Tibial nerve (tissue), 4 donors: ENCODE measurements at regions not wholly inside any gene's neighbourhood (a gene's known extent, or its start where the extent isn't known, plus 50 kb on each side); places are given as distances from the start of the nearest gene placed in this dataset.

ENCODE experiments used
- DNase-seq, 2 donors: peaks; one replicate each; pipeline ENCODE4 v3.0.0-alpha.2; 2019; ENCODE audit warnings: low spot score in 2 of 2
- H3K27ac ChIP-seq, 4 donors: fragments of 200-600 bp; sonication (generic) in 3 of 4; one replicate each; pipeline ENCODE4 v1.5.1; 2017 to 2019; ENCODE audit warnings: mild to moderate bottlenecking in 1 of 4
- H3K27me3 ChIP-seq, 2 donors: fragments of 200-600 bp; sonication (generic) in 1 of 2; one replicate each; pipeline versions ENCODE4 v1.5.1 to v1.6.0; 2017 to 2019
- H3K36me3 ChIP-seq, 3 donors: fragments of 200-600 bp; sonication (generic); one replicate each; pipeline ENCODE4 v1.5.1; 2018 to 2019
- H3K4me1 ChIP-seq, 4 donors: fragments of 200-600 bp; sonication (generic) in 3 of 4; one replicate each; pipeline ENCODE4 v1.5.1; 2017 to 2019
- H3K4me3 ChIP-seq, 4 donors: fragments of 200-600 bp; sonication (generic) in 3 of 4; one replicate each; pipeline ENCODE4 v1.5.1; 2017 to 2019; ENCODE audit warnings: mild to moderate bottlenecking in 1 of 4, moderate library complexity in 1 of 4
- H3K9me3 ChIP-seq, 4 donors: fragments of 200-600 bp; sonication (generic) in 3 of 4; one replicate each; pipeline ENCODE4 v1.5.1; 2017 to 2019
- EP300 ChIP-seq, 2 donors: sonication (generic); formaldehyde crosslinking; IDR thresholded peaks; one replicate each; pipeline ENCODE4 v1.6.1; 2017; ENCODE audit warnings: antibody characterized with exemption in 2 of 2, mild to moderate bottlenecking in 1 of 2
- POLR2A ChIP-seq, 2 donors: fragments of 450-650 bp; IDR thresholded peaks; one replicate each; pipeline ENCODE4 v1.6.1; 2017; ENCODE audit warnings: antibody characterized with exemption in 2 of 2, mild to moderate bottlenecking in 2 of 2, moderate library complexity in 2 of 2
- WGBS, 2 donors: methylation state at CpG; one replicate each; pipeline ENCODE4 v1.1.5; 2018; 5-methylcytosine and 5-hydroxymethylcytosine counted together
- TF ChIP-seq, protein P1 (sequence below), 5 experiments: fragments of 200-600 bp in 3 of 5; fragments of 450-650 bp in 2 of 5; sonication (generic) in 3 of 5; IDR thresholded peaks; one replicate each; pipeline ENCODE4 v1.5.1; 2016 to 2019; ENCODE audit warnings: antibody characterized with exemption in 5 of 5, mild to moderate bottlenecking in 3 of 5, moderate library complexity in 2 of 5

DNA sequence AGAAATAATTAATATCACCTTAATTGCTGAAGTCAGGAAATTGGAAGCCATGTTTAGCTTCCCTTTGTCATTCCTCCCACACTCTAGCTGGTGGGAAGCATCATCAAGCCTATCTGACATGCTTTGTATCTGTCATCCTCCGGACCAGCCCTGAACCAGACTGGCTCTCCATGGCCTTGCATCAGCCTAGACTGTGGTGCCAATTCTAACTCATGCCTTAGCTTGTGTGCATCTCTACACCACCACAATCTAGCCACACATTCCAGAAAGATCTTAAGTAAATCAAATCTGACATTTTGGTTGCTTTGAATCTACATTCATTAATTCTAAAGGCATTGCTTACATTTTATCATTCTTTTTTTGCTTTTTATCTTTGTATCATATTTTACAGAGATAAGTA lies 196.4 kb upstream of the VSTM2A start:
- WGBS, 2 donors = 46 to 86% methylated on average over 1 of the region's 1 CpG
- H3K9me3 ChIP-seq = no peaks in the 10 kb centered on the region
- H3K27me3 ChIP-seq = no peaks in the 10 kb centered on the region
- H3K36me3 ChIP-seq = no peaks in the 10 kb centered on the region
- H3K4me1 ChIP-seq = no peaks in the 10 kb centered on the region
- no peak overlapping the region for H3K27ac ChIP-seq
- no peak overlapping the region for H3K4me3 ChIP-seq
- TF ChIP-seq EP300 (IDR thresholded peaks at IDR 0.05) (no peak), POLR2A (IDR thresholded peaks at IDR 0.05) (no peak)
- TF ChIP-seq, protein P1, sequence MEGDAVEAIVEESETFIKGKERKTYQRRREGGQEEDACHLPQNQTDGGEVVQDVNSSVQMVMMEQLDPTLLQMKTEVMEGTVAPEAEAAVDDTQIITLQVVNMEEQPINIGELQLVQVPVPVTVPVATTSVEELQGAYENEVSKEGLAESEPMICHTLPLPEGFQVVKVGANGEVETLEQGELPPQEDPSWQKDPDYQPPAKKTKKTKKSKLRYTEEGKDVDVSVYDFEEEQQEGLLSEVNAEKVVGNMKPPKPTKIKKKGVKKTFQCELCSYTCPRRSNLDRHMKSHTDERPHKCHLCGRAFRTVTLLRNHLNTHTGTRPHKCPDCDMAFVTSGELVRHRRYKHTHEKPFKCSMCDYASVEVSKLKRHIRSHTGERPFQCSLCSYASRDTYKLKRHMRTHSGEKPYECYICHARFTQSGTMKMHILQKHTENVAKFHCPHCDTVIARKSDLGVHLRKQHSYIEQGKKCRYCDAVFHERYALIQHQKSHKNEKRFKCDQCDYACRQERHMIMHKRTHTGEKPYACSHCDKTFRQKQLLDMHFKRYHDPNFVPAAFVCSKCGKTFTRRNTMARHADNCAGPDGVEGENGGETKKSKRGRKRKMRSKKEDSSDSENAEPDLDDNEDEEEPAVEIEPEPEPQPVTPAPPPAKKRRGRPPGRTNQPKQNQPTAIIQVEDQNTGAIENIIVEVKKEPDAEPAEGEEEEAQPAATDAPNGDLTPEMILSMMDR (IDR thresholded peaks at IDR 0.05) = no peak
- no peak for DNase-seq

DNA sequence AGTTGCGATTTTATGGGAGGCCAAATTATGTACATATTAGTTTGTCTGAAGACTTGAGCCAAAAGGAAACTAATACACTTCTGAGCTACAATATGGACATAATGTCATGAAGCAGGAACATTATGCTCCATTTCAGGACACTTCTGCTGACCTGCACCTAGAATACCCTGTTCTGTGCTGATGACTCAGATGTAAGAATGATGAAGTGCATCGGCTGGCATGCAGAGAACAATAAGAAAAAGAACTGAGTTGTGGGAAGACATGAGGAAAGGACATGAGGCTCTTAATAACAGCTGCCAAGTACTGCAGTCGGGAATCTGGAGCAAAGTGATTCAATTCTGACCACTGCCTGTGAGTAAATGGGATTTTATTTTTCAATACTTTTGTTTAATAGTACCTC lies 192.9 kb upstream of the VSTM2A start:
- no peaks in the 10 kb centered on the region for H3K27me3 ChIP-seq
- 53 to 56% methylated on average over 3 of the region's 3 CpGs for WGBS, 2 donors

DNA sequence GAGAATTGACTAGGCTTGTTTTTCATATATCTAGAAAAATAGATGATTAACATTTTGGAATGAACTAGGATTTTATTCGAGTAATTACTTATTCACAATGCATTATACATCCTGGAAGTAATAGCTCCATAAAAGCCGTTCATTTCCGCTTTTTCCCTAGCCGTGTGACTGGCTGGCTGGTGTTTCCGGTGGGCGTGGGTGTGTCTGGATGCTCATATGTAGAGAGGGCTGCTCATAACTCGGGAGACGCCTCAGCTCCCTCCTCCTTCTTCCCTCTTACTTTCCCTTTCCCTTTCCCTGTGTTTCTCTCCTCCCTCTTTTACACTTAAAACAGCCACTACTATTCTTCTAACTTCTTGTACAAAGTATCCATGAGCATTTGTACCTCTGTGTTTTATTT lies 187.7 kb upstream of the VSTM2A start:
- 65 to 72% methylated on average over 8 of the region's 8 CpGs for WGBS, 2 donors
- TF ChIP-seq POLR2A (IDR thresholded peaks at IDR 0.05) (no peak), EP300 (IDR thresholded peaks at IDR 0.05) (no peak)
- TF ChIP-seq, protein P1 (IDR thresholded peaks at IDR 0.05) = no peak
- Histone ChIP-seq H3K9me3 (no peaks in the 10 kb centered on the region), H3K4me3 (no peak overlapping the region), H3K27ac (no peak overlapping the region), H3K27me3 (no peaks in the 10 kb centered on the region), H3K4me1 (no peaks in the 10 kb centered on the region), H3K36me3 (no peaks in the 10 kb centered on the region)
- DNase-seq = no peak

More for the DNA sequence above, 192.9 kb upstream of the VSTM2A start:
- H3K4me1 ChIP-seq = no peaks in the 10 kb centered on the region
- no peak overlapping the region for H3K4me3 ChIP-seq
- no peak overlapping the region for H3K27ac ChIP-seq
- DNase-seq = no peak
- no peaks in the 10 kb centered on the region for H3K9me3 ChIP-seq
- TF ChIP-seq EP300 (IDR thresholded peaks at IDR 0.05) (no peak), POLR2A (IDR thresholded peaks at IDR 0.05) (no peak)
- TF ChIP-seq, protein P1 (IDR thresholded peaks at IDR 0.05) = no peak
- no peaks in the 10 kb centered on the region for H3K36me3 ChIP-seq

DNA sequence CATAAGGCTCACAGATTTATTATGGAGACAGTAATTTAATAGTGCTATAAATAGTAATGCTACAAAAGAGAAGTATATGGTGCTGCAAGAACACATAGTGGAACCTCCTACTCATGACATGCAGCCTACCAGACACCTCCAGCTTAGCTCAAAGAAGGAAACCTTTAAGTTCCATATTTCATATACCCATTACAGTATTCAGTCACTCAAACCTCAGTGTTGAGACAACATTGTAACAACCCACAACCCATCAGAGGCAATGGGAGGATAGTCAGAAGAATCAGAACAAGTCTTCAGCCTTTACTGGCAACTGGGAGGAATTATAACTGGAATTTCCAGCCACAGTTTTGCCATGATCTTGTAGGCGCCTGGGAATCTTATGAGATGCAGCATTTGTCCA lies 186.3 kb upstream of the VSTM2A start:
- no peaks in the 10 kb centered on the region for H3K9me3 ChIP-seq
- H3K4me1 ChIP-seq = no peaks in the 10 kb centered on the region
- no peak overlapping the region for H3K4me3 ChIP-seq
- no peaks in the 10 kb centered on the region for H3K36me3 ChIP-seq
- H3K27ac ChIP-seq = no peak overlapping the region
- no peaks in the 10 kb centered on the region for H3K27me3 ChIP-seq
- 82 to 92% methylated on average over 1 of the region's 1 CpG for WGBS, 2 donors
- TF ChIP-seq, protein P1 (IDR thresholded peaks at IDR 0.05) = no peak
- TF ChIP-seq POLR2A (IDR thresholded peaks at IDR 0.05) (no peak), EP300 (IDR thresholded peaks at IDR 0.05) (no peak)
- DNase-seq = no peak

DNA sequence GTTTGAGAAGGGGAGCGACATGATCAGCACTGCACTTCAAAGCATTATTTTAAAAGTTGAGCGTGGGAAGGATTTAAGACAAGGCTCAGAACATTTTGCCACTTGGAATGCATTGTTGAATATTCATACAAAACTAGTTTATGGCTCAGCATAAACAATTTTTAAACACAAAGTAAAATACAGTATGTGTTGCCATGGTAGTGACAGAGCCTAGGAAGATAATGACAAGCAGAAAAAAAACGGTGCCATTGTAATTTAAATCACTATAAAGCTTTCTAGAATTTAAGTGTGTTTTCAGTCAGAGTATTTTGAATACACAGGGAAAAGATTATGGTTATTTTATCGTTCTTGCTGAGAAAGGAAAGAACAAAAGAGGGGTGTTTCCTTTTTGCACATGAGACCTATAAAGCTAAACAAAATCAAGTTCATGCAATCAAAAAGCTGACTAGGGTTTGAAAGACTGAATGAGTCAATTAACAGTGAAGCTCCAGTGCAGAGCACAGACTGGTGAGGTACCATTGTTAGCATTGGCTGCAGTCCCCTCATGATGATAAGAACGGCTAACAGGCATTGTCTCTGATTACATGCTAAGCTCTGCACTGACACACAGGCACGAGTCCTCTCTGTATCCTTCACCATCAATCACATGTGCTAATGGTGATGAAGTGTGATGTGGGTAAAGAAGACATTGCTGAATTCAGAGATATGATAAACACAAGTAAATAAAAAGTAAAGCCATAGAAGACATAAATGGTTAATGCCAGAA lies 181.9 kb upstream of the VSTM2A start:
- TF ChIP-seq, protein P1 (IDR thresholded peaks at IDR 0.05) = no peak
- TF ChIP-seq POLR2A (IDR thresholded peaks at IDR 0.05) (no peak), EP300 (IDR thresholded peaks at IDR 0.05) (no peak)
- no peaks in the 10 kb centered on the region for H3K4me1 ChIP-seq
- no peak overlapping the region for H3K4me3 ChIP-seq
- H3K36me3 ChIP-seq = no peaks in the 10 kb centered on the region
- H3K9me3 ChIP-seq = no peaks in the 10 kb centered on the region
- H3K27me3 ChIP-seq = no peaks in the 10 kb centered on the region
- H3K27ac ChIP-seq = no peak overlapping the region
- WGBS, 2 donors = 47 to 62% methylated on average over 6 of the region's 6 CpGs
- no peak for DNase-seq
